ENCODE measurements at regions not wholly inside any gene's neighbourhood (a gene's known extent, or its start where the extent isn't known, plus 50 kb on each side); places are given as distances from the start of the nearest gene placed in this dataset.

DNA sequence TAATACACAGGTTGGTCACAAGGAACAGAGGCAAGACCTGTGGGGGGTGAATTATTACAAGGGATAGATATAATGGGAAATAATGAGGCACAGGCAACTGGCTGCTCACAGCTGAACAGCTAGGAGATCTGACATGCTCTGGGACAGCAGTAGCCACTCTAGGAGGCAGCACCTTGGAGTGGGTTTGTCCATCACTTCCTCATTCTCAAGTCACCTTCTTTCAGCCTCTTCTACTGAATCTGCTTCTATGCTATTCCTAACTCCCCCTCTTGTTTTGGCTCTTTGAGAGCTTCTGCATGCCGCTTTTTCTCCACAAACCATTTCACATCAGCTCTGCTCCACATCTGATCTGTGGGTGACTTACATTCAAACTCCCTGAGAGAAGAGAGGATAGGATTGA, 345.5 kb upstream of the MAP3K7 start:
- H3K27me3 ChIP-seq: no peaks in the 10 kb centered on the region
- intact Hi-C loops (cut with DNase I; ENCODE audit: low total_unique reads): no loop called here
- H3K36me3 ChIP-seq: no peaks in the 10 kb centered on the region
- no peak overlapping the region for H3K27ac ChIP-seq
- no peak overlapping the region for H3K4me3 ChIP-seq
- no peaks in the 10 kb centered on the region for H3K4me1 ChIP-seq
- DNase-seq: no peak
- TF ChIP-seq CTCF (IDR thresholded peaks at IDR 0.05): no peak
- H3K9me3 ChIP-seq: no peaks in the 10 kb centered on the region

DNA sequence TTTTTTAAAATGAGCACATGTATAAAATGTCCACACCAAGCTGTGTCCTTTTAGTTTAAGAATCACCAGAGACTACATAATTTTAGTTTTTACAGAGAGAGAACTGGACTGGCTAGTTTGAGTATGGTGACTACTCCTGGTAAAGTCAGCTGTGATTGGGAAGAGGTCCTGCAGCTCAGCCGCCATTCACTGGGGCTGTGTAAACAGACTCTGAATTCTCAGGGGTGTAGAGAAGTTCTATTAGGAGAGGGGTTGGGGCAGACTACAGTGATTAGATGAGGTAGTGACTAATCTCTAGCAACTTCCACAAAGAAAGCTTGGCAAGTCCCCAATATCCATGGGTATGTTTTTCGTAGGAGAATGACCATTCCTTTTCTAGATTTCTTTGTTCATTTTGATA, 341.2 kb upstream of the MAP3K7 start:
- no peaks in the 10 kb centered on the region for H3K4me1 ChIP-seq
- H3K27me3 ChIP-seq: no peaks in the 10 kb centered on the region
- H3K9me3 ChIP-seq: no peaks in the 10 kb centered on the region
- no peak overlapping the region for H3K4me3 ChIP-seq
- H3K36me3 ChIP-seq: no peaks in the 10 kb centered on the region
- no peak for TF ChIP-seq CTCF (IDR thresholded peaks at IDR 0.05)
- H3K27ac ChIP-seq: no peak overlapping the region
- no peak for DNase-seq
- intact Hi-C loops (cut with DNase I; ENCODE audit: low total_unique reads): no loop called here

DNA sequence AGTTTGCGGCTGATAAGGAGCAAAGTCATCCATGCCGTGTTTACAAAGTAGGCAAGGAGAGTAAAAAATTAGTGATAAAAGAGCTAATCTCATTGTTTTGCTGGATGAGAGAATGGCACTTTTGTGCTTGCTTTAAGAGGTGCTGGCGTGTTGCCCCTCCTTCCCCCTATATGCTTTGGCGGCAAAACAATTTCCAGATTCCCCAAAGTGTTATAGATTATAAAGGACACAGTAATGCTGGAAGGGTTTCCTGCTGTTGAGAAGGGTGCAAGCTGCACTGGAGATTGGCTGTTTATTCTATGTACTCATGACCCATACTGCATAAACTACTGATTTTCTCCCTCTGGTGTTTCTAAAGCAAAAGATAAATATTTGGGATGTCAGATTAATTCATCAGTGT, 338.9 kb upstream of the MAP3K7 start:
- H3K27ac ChIP-seq: no peak overlapping the region
- no peak for DNase-seq
- intact Hi-C loops (cut with DNase I; ENCODE audit: low total_unique reads): no loop called here
- H3K4me3 ChIP-seq: no peak overlapping the region
- H3K9me3 ChIP-seq: no peaks in the 10 kb centered on the region
- no peaks in the 10 kb centered on the region for H3K27me3 ChIP-seq
- no peaks in the 10 kb centered on the region for H3K4me1 ChIP-seq
- TF ChIP-seq CTCF (IDR thresholded peaks at IDR 0.05): no peak
- H3K36me3 ChIP-seq: no peaks in the 10 kb centered on the region

DNA sequence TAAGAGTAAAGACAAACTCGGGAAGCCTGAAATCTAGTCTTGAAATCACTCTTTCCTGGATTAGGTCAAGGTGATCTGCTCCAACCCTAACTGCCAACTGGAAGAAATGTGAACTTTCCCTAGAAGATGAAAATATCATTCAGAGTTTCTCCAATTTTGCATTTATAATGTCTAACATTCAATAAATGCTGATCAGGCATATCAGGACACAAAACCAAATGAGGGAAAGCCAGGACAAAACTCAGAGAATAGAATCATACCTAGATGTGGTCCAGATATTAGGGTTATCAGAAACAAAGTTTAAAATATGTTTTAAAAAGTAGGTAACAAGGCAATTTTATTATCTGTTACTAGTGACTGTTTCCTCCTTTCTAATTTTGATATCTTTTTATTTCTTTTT, 335.5 kb upstream of the MAP3K7 start:
- no peaks in the 10 kb centered on the region for H3K27me3 ChIP-seq
- no peaks in the 10 kb centered on the region for H3K4me1 ChIP-seq
- intact Hi-C loops (cut with DNase I; ENCODE audit: low total_unique reads): no loop called here
- DNase-seq: no peak
- H3K4me3 ChIP-seq: no peak overlapping the region
- no peaks in the 10 kb centered on the region for H3K36me3 ChIP-seq
- TF ChIP-seq CTCF (IDR thresholded peaks at IDR 0.05): no peak
- H3K27ac ChIP-seq: no peak overlapping the region
- no peaks in the 10 kb centered on the region for H3K9me3 ChIP-seq

DNA sequence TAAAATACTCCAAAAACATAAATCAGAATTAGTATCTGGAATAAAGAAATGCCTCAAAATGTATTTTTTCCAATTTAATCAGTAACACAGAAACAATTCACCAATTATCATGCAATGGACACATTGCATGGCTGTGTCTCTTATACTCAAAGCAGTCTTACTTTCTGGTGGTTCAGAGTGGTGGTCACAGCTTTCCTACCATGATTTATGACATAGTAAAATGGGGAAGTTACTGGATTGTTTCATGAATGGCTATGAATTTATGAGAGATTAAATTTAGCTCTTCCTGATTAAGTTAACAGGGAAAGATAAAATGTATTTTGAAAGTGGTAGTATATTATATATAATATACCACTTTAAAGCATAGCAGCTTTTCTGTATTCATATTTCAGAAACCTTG, 331.5 kb upstream of the MAP3K7 start:
- no peak for TF ChIP-seq CTCF (IDR thresholded peaks at IDR 0.05)

DNA sequence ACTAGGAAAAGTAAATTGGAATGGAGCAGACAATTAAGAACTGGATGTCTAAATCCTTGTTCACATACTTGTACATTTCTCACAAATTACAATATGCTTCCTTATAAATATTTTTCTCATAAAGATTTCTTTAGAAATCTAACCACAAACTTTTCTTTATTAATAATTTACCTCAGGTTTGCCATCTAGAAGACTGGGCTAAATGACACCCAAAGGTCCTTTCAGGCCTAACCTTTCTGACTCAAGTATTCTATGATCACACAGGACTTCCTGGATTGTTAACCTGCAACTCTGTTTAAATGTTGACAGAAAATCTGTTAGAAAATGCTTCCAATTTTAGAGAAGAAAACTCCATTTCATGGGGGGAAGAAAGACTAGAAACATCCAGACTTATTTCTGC, 330.5 kb upstream of the MAP3K7 start:
- Histone ChIP-seq H3K9me3 (no peaks in the 10 kb centered on the region), H3K27me3 (no peaks in the 10 kb centered on the region), H3K4me1 (no peaks in the 10 kb centered on the region), H3K36me3 (no peaks in the 10 kb centered on the region), H3K4me3 (no peak overlapping the region), H3K27ac (no peak overlapping the region)
- no peak for TF ChIP-seq CTCF (IDR thresholded peaks at IDR 0.05)
- intact Hi-C loops (cut with DNase I; ENCODE audit: low total_unique reads): no loop called here
- no peak for DNase-seq

More for the DNA sequence above, 331.5 kb upstream of the MAP3K7 start:
- Histone ChIP-seq H3K4me3 (no peak overlapping the region), H3K27ac (no peak overlapping the region), H3K4me1 (no peaks in the 10 kb centered on the region), H3K27me3 (no peaks in the 10 kb centered on the region), H3K9me3 (no peaks in the 10 kb centered on the region), H3K36me3 (no peaks in the 10 kb centered on the region)
- no peak for DNase-seq
- intact Hi-C loops (cut with DNase I; ENCODE audit: low total_unique reads): no loop called here
